ENCODE measurements at regions not wholly inside any gene's neighbourhood (a gene's known extent, or its start where the extent isn't known, plus 50 kb on each side); places are given as distances from the start of the nearest gene placed in this dataset.

DNA sequence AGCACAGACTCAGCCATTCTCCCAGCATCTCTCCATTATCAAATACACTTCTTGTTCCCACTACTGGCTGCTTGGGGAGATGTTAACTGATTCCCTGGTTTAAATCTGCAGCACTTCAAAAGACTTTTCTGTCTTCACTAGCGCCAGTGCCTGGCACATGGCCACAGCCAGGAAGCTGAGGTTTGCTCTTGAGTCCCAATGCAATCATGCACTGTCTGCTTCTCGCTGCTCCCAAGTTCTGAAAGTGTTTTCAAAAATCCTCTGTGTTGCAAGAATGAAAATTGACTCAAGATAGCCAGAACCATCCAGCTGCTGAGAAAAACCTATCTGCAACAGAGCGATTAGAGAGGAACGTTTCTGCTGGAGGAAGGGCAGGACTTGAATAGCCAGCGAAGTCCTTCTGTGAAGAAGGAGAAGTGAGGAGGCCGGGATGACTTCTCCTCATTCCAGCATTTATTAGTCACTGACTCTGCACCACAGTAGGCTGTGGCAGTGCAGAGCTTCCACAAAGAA lies 358.4 kb upstream of the NR2F2 start:
- TF ChIP-seq, protein P1, sequence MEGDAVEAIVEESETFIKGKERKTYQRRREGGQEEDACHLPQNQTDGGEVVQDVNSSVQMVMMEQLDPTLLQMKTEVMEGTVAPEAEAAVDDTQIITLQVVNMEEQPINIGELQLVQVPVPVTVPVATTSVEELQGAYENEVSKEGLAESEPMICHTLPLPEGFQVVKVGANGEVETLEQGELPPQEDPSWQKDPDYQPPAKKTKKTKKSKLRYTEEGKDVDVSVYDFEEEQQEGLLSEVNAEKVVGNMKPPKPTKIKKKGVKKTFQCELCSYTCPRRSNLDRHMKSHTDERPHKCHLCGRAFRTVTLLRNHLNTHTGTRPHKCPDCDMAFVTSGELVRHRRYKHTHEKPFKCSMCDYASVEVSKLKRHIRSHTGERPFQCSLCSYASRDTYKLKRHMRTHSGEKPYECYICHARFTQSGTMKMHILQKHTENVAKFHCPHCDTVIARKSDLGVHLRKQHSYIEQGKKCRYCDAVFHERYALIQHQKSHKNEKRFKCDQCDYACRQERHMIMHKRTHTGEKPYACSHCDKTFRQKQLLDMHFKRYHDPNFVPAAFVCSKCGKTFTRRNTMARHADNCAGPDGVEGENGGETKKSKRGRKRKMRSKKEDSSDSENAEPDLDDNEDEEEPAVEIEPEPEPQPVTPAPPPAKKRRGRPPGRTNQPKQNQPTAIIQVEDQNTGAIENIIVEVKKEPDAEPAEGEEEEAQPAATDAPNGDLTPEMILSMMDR (conservative IDR thresholded peaks at IDR 0.05; ENCODE audit: low read depth, low read length), result no peak
- no peak for TF ChIP-seq EZH2 (IDR thresholded peaks at IDR 0.05; ENCODE audit: borderline replicate concordance, low read depth, low read length, poor library complexity, severe bottlenecking)
